Inferior parietal cortex (tissue), 1 donor: ENCODE measurements at regions not wholly inside any gene's neighbourhood (a gene's known extent, or its start where the extent isn't known, plus 50 kb on each side); places are given as distances from the start of the nearest gene placed in this dataset.
A peak's percentile ranks its signal among the peaks of the same experiment; 100 is the strongest.

Experiments used
- DNase-seq: peaks from one replicate; pipeline ENCODE4 v3.0.0-alpha.2; 2016; ENCODE audit errors: extremely low spot score

DNA sequence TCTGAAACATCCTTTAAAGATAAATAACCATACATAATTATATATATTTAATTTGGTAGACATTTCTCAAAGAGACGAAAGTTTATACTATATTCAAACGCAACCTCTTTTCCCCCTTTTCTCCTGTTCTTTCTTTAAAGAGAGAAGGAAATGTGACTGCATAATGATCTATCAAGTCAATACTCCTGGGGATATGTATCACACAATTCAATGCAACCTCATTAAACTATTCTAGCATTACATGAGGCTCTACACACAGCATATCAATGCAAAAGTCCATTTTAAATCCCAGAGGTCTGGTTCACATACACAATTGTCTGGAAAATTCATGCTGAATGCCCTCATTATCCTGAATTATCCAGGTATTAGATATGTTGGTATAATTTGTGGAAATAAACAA lies 330.7 kb downstream of the LMX1A start:
- no peak for DNase-seq

DNA sequence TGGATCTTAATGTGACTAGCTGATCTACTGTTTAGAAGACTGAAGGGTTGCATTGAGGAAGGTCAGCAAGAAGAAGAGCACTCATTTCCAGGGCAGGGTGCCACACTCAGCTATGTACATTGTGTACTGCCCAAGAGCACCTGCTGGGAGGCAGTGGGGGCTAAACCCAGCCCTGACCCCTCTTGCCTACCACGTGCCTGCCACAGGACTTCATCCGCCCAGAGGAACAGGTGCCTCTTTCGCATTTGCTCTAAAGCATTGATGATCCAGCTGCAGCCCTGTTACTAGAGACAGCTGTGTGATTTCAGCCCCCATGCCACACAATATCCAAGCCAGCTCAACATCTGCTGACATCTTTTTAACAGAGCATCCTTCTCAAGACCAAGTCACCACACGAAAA lies 341.8 kb downstream of the LMX1A start:
- no peak for DNase-seq

DNA sequence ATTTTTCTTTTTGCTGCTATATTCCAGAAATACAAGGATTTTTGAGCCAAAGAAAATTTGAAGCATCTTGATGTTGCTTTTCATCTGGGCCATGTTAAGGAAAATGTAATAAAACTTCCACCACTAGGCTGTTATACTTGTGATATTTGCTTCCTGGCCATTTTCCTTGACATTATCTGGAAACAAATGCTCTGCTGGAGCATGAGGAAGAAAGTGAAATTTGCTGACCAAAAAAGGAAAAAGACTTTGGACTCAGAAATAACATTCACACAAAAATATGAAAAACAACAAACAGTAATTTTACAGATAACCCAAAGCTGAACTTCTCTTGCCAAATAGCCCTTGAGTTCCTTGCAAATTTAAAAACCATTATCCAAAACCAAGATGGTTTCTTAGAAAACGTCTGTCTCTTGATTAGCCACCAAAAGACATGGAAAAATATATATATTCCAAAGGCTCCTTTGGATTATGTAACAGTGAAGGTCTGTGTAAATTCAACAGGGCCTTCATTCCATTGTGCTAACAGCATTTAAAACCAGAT lies 344.5 kb downstream of the LMX1A start:
- DNase-seq = no peak

DNA sequence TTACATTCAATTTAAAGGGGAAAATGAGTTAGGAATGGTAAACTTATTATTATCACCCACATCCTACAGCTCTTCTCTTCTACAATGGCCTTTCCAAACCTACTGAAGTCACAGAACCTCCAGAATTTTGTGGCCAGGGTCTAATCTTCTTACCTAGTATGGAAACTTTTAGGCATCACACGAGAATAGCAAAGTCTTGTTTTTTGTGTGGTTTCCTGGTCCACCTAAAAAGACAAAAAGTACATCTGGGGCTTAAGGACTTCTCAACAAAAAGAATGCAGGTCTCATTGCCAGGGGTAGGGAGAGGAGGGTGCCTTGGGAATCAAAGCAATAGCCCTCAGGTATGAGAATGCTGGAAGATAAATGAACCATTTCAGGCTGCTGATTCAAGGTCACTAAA lies 345.3 kb downstream of the LMX1A start:
- no peak for DNase-seq

DNA sequence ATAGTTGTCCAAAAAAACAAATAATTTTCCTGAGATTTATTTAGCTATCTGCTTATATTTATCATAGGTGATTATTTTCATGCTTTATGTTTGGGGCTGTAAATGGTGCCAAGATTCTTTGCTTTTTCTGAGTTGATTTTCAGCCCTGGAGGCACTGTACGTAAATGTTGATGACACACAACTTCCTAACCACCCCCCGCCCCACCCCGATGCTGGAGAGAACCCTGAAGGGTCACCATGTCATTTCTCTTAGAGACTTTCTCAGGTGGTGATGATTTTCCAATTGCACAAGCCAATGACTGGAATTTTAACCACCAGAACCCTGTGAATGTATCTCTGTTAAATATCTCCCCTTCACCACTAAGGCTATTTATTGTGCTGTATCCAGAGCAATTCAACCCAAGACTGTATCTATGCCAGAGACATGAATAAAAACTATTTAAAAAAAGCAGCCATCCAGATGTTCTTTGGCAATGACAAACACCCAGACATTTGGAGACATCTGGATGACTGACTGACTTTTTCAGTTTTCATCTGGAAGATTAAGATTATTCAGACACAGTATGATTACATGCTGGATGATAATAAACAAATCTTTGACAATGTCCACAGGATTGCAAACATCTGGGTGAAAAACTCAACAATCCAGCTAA lies 346.0 kb downstream of the LMX1A start:
- no peak for DNase-seq

DNA sequence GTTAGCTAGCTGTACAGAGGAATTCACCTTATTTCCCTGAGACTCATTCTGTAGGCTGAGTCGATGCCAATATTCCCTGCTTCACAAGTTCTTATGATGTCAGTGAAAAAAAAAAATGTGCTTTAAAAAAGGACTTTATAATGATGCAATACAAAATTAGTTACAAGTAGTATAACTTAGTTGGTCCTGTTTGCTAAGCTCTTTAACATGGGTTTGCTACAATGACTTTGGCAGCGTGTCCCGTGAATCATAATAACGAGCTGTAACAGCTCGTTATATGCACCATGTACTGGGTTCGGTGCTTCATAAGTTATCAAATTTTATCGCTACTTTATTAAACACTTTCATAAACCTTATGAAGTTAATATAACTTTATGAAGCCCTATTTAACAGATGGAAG lies 349.7 kb downstream of the LMX1A start:
- DNase-seq = no peak

DNA sequence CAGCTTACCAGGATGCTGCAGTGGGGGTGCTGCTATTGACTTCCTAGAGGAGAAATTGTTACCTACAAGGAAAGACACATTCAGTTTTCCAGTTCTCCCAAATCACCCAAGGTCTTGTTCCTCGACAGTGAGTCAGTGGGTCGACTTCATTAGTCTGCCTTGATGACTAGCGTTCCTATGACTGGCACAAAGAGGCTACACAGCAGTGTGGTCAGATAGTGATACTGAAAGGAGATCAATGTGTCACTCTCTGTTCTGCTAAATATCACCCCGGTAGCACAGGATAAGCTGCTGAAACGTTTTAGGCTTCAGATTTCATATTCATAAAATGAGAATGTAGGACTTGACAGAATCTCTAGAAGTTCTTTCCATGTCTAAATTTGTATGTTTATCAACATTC lies 357.4 kb downstream of the LMX1A start:
- no peak for DNase-seq

DNA sequence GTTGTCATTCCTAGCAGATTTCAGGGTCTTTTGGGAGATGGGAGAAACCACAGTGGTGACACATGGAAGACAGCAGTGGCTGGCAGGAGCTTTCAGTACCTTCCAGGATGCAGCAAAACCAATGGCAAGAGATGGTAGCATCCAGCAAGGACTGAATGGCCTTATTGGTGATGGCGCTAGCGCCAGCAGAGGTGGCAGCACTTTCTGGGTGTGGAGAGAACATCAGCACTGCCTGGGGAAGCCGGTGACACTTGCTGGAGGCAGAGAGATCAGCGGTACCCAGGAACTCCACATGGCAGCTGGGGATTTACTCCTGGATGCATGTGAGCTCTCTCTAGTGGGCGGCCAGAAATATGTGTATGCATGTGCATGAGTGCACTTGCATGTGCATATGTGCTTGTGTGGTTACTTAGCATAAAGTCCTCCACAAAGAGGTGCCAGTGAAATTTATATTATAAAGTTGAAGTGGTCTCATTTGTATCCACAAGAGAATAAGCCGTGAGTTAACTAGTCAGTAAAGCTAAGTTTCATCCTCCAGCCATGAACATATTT lies 364.7 kb downstream of the LMX1A start:
- no peak for DNase-seq

DNA sequence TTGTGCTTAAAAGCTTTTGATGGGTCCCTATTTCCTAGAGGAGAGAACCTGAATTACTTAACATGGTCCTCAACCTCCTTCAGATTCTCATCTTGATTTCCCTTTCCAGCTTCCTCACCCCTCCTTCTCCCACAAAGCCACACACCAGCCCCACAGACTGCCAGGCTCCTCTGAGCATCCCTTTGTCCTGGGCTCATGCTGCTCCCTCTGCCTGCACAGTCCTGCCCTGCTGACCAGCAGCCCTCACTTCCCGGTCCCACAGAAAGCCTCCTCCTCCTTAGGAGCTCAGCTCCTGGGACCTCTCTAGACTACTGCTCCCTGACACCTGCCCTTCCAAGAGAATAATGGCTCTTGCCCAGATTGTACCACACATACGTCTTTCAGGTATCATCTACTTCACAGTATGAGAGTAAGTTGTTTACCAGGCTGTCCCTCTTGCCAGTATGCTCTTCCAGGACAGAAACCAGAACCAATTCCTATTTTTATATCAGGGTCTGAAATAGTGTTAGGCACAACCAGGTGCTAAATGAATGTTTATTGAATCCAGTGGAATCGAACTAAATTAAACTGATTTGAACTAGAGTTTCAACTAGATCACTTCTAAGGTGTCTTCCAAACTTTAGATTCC lies 373.4 kb downstream of the LMX1A start:
- DNase-seq = peak; percentile 9

DNA sequence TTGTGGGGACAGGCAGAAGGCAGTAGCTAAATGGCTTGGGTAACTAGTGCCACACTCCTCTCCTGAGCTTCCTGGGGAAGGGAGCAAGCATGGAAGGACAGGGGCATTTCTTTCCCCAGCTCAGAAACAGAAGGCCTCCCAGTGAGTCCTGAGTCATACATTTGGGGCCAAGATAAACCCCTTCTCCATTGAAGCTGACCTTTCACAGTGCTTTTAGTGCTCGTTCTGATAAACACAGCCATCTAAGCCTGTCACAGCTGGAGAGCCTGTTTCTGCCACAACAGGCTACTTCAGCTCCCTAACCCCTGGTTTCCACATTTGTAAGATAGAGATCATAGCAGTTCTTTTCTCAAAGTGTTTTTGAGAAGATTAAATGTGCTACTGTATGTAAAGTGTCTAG lies 374.0 kb downstream of the LMX1A start:
- DNase-seq = no peak

DNA sequence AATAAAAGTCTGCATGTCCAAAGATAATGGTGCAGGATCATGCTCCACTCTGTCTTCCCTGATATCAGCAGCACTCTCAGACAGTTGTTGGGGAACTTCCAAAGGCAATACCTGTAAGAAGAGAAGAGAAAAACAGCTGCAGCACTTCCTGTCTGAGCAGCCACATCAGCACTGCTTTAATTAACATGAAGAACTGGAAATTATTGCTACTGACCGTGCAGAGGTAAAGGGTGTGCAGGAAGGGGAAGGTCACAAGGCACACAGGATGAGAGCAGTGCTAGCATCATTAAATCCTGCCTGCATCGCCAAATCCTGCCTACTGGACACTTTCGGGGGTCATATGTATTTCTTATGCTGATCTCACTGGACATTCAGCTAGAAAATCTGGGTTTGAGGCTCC lies 379.0 kb downstream of the LMX1A start:
- DNase-seq = no peak

DNA sequence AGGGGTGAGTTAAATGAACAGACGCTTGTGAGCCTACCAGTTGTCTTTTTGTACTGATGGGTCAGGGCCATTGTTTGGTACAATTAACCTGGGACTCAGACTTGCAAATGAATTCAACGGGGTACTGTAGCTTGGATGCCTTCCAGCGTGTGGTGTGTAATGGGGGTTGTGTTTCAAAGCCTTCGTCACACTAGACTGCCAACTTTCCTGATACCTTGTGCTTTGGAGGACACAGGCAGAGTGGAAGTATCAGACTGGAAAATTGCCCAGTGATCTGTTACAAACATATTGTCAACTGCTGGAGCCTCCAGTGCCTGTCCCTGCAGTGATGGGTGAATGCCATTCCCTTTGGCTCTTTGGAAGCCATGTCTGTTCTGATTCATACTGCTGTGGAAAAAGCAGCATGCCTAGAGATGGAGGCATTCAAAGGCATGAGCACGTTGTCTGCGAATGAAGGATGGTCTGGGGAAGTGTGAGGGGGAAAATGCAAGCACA lies 384.5 kb downstream of the LMX1A start:
- DNase-seq = no peak

DNA sequence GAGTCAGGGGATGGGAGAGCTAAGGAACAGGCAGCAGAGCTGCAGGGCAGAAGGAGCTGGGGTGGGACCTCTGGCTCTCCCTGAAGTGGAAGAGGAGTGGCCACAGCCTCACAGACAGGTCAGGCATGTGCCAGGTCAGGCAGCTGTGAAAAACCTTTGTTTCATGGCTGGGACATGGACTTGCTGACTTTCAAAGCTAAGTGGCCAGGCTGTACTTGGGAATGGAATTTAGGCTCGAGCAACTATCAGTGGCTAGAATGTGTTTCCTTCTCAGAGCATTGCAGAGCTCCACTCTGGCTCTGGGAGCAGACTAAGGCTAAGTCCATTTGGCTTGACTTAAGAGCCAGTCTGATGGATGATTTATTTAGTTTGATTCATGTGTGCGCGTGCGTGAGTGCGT lies 385.1 kb downstream of the LMX1A start:
- DNase-seq = no peak

DNA sequence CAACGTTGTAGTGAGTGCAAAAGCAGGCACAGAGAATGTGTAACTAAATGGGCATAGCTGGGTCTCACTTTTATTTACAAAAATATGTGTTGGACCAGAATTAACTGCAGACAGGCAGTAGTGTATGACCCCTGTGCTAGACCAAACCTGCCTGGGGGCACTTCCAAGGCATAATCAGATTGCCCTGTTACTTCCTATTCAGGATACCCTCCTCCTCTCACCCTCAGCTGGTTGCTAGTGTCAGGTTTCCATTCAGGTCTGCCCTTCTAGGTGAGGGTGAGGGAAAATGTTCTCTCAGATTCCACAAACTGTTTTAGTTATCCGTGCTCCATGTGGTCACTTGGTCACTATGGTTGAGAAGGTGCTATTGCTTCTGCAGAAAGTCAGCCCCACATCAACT lies 387.3 kb downstream of the LMX1A start:
- DNase-seq = no peak

DNA sequence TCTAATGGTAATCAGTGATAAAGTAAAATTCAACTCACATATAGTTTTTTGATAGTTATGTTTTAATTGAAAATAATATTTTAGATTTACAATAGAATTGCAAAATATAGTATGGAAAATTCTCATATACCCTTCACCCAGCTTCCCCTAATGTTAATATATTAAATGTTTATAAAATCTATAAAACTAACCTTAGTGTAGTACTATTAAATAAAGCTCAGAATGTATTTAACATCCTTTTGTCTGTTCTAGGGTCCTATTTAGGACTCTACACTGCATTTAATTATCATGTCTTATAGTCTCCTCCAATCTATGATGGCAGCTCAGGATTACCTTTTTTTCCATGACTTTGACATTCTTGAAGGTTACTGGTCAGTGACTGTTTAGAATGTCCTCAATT lies 389.2 kb downstream of the LMX1A start:
- DNase-seq = no peak

DNA sequence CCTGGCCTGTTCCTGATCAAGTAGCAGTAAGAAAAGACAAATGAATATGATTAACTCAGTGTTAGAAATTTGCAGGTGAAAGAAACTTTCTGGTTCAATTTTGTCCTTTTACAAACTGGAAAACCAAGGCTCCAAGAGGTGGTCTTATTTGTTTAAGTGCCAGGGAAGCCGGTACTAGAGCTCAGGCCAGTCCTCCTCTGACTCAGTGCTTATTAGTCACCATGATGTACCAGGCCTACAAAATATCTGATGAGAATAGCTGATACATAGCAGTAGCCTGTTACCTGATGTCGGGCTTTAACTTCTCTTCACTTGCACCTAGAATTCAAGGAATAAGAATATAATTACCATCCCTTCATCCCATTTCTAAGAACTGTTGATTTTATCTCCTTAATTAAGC lies 394.8 kb downstream of the LMX1A start:
- no peak for DNase-seq

DNA sequence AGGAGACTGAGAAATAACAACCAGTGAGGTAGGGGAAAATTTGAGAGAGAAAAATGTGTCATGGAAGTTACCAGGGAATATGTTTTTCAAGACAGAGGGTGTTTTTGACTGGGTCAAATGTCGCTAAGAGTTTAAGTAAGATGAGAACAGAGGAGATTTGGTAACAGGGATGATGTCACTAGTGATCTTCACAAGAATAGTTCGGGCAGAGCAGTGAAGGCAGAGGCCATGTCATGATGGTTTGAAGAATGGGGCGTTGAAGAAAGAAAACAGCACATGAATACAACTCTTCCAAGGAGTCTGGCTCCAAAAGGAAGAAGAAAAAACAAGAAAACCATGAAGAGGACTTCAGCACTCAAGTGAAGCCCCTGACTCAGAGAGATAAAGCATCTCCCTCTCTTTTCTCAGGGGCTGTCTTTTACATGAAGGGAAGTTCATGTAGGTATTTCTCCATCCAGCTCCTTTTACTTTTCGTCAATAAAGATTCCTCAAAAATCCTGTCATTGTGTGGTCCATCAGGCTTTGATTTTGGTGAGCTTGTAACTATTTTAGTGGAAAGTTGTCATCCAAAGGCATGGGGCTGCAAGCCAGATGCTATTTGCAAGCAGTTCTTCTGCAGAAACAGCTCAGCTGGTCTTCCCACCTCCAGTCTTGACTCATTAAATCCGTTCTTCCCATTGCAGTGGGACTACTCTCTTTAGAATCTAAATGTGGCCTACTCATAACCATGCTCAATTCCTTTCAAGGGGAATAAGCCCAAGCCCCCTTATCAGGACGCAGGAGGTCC lies 397.3 kb downstream of the LMX1A start:
- peak; percentile 32 for DNase-seq

DNA sequence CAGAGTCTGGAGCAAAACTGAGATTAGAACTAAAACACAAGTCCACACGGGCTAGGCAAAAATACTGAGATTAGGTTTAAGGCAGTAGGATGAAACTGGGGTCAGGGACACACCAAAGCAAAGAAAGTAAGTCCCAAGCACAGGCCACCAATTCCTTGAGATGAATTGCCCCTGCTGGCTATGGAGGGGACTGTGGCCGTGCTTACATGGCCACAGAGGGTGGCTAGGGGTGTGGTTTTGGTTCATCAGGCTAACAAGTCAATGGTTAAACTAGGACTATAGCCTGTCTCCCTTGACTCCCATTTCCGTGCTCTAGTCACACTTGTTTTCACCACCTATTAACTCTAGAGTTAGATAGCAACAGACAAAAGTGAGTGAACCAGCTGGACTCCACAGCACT lies 394.8 kb downstream of the PBX1 start:
- DNase-seq = no peak

DNA sequence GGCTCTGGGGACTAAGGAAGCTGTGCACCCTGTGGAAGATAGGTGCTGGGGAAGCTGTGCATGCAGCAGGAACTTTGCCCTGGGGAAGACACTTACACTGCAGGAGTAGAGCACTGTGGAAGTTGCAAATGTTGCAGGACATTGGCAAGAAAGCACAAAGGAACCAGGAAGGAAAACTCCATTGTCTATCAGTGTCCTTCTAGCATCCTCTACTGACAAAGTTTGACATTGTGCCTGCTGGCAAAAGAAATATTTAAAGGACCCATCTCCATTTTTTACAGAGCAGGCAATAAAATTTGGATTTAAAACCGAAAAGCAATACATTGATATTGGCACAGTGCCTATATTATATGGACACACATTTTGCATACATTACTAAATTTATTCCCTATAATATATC lies 394.1 kb downstream of the PBX1 start:
- peak; percentile 19 for DNase-seq

DNA sequence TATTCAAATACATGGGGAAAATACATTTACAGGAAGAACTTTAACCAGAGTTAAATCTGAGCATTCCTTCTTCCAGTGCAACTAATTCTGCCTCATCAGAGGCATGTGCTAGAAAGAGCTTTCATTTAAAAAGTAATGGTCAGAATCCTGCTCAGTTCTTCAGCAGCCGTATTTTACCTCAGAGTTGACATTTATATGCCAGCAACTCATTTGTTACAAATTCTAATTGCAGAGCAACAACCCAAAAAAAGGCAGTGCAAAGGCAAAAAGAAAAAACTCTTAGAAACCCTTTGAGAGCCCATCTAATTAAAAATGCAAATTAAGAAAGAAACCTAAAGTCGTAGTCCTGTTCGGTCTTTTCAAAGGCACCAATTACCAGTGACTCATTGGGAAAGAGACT lies 392.5 kb downstream of the PBX1 start:
- DNase-seq = no peak

DNA sequence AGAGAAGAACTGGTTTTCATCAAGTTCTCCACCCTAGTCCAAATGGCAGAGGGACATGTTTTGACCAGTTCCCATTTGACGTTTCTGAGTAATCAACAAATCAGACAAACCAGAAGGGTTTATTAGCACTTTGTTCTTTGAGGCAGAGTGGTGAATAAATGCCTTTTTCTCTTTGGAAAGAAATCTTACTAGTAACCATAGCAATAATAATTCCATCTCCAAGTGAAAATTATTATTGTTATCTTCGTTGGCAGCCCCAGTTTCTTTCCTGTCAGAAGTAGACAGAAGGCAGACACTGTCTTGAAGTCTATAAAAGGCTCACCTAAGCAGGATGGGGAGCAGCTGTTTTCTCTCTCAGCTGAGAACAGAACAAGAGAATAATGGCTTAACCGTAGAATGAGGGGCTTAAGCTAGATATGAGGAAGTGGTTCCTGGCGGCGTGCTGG lies 391.6 kb downstream of the PBX1 start:
- DNase-seq = no peak

DNA sequence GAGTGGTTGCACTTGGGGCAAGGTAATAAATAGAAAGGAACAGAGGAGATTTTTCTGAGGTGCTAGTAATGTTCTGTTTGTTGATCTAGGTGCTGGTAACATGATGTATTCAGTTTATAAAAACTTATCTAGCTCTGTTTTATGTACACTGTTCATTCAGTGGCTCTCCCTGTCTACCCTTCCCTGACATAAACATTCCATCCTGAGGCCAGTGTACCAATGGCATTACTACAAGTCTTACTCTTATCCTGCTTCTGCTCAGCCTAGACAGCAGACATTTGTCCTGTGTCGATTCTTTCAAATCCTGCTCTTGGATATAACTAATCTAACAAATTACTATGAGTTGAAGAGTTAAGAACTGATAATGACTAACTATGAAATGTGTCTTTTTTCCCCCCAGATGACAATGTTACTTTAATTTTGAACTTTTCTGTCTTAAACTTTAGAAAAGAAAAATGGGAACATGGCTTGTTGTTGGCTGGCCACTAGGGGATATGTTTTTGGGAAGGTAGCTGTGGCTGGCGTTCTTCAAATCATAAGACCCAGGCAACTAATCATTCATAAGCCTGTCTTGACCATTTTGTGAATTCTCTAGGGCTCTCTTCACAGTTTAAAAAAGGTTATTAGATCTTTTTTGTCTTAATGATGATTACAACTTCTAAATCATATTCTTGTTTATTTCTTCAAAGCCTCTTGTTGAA lies 390.9 kb downstream of the PBX1 start:
- no peak for DNase-seq
